Activated CD4-positive, alpha-beta T cell treated with anti-CD3 and anti-CD28 coated beads, Interleukin-2, amount 10 ng/mL, durations not matched to agents 7 days and 5 days (primary cell): ENCODE measurements at regions not wholly inside any gene's neighbourhood (a gene's known extent, or its start where the extent isn't known, plus 50 kb on each side); places are given as distances from the start of the nearest gene placed in this dataset.

Source experiments
- CTCF ChIA-PET: fragments of 350-600 bp; sonication (Branson Sonifier 250); formaldehyde crosslinking; loops from one replicate; lab custom pipeline; 2021; ENCODE audit warnings: antibody characterized with exemption; lab: Charles Lee
- POLR2A ChIA-PET: fragments of 350-600 bp; sonication (Branson Sonifier 250); formaldehyde crosslinking; loops from one replicate; lab custom pipeline; 2021; ENCODE audit warnings: antibody characterized with exemption; lab: Charles Lee
- DNase-seq: peaks from one replicate; pipeline ENCODE4 v3.0.0-alpha.2; 2020
- H3K27ac Mint-ChIP-seq: one replicate; pipeline ENCODE4 v1.8.0; 2021; ENCODE audit warnings: mild to moderate bottlenecking, moderate library complexity, mixed read lengths
- H3K27me3 Mint-ChIP-seq: one replicate; pipeline ENCODE4 v1.8.0; 2021; ENCODE audit warnings: mixed read lengths
- H3K36me3 Mint-ChIP-seq: one replicate; pipeline ENCODE4 v1.8.0; 2021; ENCODE audit warnings: low read depth, mixed read lengths
- H3K4me1 Mint-ChIP-seq: one replicate; pipeline ENCODE4 v1.8.0; 2021; ENCODE audit warnings: mixed read lengths
- H3K4me3 Mint-ChIP-seq: one replicate; pipeline ENCODE4 v1.8.0; 2021; ENCODE audit warnings: mild to moderate bottlenecking, moderate library complexity, mixed read lengths
- H3K9me3 Mint-ChIP-seq: one replicate; pipeline ENCODE4 v1.8.0; 2021; ENCODE audit warnings: mixed read lengths

DNA sequence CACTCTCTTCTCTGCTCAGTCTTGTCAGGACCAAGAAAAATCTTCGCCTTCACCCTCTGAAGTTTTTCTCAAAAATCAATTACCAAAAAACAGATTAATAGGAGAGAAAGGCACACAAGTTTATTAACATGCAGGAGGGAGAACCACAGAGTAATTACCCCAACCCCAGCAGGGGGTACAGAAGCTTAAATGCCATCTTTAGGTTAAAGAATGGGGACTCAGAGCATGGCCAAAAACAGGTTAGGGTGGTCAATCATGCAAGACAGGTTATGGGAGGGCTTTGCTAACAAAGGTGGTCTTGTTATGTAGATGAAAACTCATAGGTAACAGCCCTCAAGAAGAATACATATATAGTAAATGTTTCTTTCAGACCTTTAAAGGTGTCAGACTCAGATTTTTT, 100.5 kb upstream of the BTN3A2 start:
- Mint-ChIP-seq H3K36me3 (peaks cover 4% of the 10 kb centered on the region), H3K4me1 (peaks cover 15% of the 10 kb centered on the region), H3K27me3 (no peaks in the 10 kb centered on the region), H3K27ac (no peak overlapping the region), H3K4me3 (no peak overlapping the region), H3K9me3 (no peaks in the 10 kb centered on the region)
- DNase-seq = no peak
- CTCF ChIA-PET = interaction anchor here (0.6 to 1.0 kb wide), 2 partner anchors 14 to 337 kb away, joined by 3 read pairs; a partner anchor contains a TSS
- POLR2A ChIA-PET = no interaction called here

- POLR2A ChIA-PET = interaction anchor here (0.5 to 0.6 kb wide), 3 partner anchors 32 to 872 kb away, joined by 4 read pairs; a partner anchor contains a TSS
- Mint-ChIP-seq H3K27ac (no peak overlapping the region), H3K9me3 (no peaks in the 10 kb centered on the region), H3K27me3 (no peaks in the 10 kb centered on the region), H3K4me1 (peaks cover 27% of the 10 kb centered on the region), H3K4me3 (no peak overlapping the region), H3K36me3 (no peaks in the 10 kb centered on the region)
- no peak for DNase-seq
- CTCF ChIA-PET = interaction anchor here (2.2 kb wide), 2 partner anchors 10 to 17 kb away, joined by 10 to 21 read pairs; a partner anchor contains a TSS
Observed at GRCh38 chr6:26267083-26267589, 97.9 kb upstream of the BTN3A2 start.

- DNase-seq = no peak
- CTCF ChIA-PET = interaction anchor here (0.8 to 4.1 kb wide), 5 partner anchors 10 to 18 kb away, joined by 3 to 25 read pairs (median 10); a partner anchor contains a TSS
Observed at GRCh38 chr6:26268659-26269402, 96.2 kb upstream of the BTN3A2 start.

GRCh38 chr6:26269531-26270485, 95.2 kb upstream of the BTN3A2 start:
- Mint-ChIP-seq H3K36me3 (no peaks in the 10 kb centered on the region), H3K4me1 (peaks cover 28% of the 10 kb centered on the region), H3K4me3 (no peak overlapping the region), H3K27ac (no peak overlapping the region), H3K27me3 (no peaks in the 10 kb centered on the region), H3K9me3 (no peaks in the 10 kb centered on the region)
- no peak for DNase-seq
- ChIA-PET CTCF (interaction anchor here (0.8 to 4.1 kb wide), 7 partner anchors 9 to 54 kb away, joined by 3 to 25 read pairs (median 10); a partner anchor contains a TSS), POLR2A (interaction anchor here (0.6 to 5.8 kb wide), 19 partner anchors 8 to 877 kb away, joined by 3 to 65 read pairs (median 7); a partner anchor contains a TSS)

More at GRCh38 chr6:26268659-26269402, 96.2 kb upstream of the BTN3A2 start:
- Mint-ChIP-seq H3K27ac (no peak overlapping the region), H3K9me3 (no peaks in the 10 kb centered on the region), H3K4me1 (peaks cover 27% of the 10 kb centered on the region), H3K4me3 (no peak overlapping the region), H3K36me3 (no peaks in the 10 kb centered on the region), H3K27me3 (no peaks in the 10 kb centered on the region)
- POLR2A ChIA-PET = interaction anchor here (0.8 to 5.8 kb wide), 5 partner anchors 12 to 53 kb away, joined by 3 to 65 read pairs (median 10); a partner anchor contains a TSS

GRCh38 chr6:26270486-26270861, 94.5 kb upstream of the BTN3A2 start:
- CTCF ChIA-PET = interaction anchor here (0.5 to 4.1 kb wide), 8 partner anchors 10 to 1430 kb away, joined by 3 to 25 read pairs (median 7); a partner anchor contains a TSS
- no peak overlapping the region for H3K27ac Mint-ChIP-seq
- POLR2A ChIA-PET = interaction anchor here (0.6 to 5.8 kb wide), 21 partner anchors 9 to 877 kb away, joined by 3 to 65 read pairs (median 6); a partner anchor contains a TSS
- no peak overlapping the region for H3K4me3 Mint-ChIP-seq
- H3K9me3 Mint-ChIP-seq = no peaks in the 10 kb centered on the region
- no peaks in the 10 kb centered on the region for H3K27me3 Mint-ChIP-seq
- peaks cover 30% of the 10 kb centered on the region for H3K4me1 Mint-ChIP-seq
- H3K36me3 Mint-ChIP-seq = no peaks in the 10 kb centered on the region
- DNase-seq = peak; percentile 36

DNA sequence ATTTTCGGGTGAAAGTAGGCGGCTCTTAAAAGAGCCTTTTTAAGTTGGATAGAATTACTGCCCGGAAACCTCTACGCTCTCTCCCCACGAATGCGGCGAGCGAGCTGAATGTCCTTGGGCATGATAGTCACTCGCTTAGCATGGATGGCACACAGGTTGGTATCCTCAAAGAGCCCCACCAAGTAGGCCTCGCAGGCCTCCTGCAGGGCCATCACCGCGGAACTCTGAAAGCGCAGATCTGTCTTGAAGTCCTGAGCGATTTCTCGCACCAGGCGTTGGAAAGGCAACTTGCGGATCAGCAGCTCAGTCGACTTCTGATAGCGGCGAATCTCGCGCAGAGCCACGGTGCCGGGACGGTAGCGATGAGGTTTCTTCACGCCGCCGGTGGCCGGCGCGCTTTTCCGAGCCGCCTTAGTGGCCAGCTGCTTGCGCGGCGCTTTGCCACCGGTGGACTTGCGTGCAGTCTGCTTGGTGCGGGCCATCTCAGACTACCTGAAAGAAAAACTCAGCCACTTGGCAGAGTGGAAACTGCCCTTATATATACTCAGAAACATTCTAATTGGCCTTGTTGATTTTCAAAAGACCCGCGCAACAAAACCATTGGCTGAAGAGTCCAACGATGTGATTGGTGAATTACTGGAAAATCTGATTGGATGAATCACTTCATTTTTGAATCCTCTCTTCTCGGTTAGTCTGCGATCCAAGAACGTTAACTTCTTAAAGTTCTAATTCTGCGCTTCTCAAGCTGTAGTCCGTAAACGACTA, 93.9 kb upstream of the BTN3A2 start:
- Mint-ChIP-seq H3K36me3 (no peaks in the 10 kb centered on the region), H3K27ac (no peak overlapping the region), H3K27me3 (no peaks in the 10 kb centered on the region), H3K9me3 (no peaks in the 10 kb centered on the region), H3K4me1 (peaks cover 32% of the 10 kb centered on the region), H3K4me3 (no peak overlapping the region)
- ChIA-PET CTCF (interaction anchor here (0.5 to 5.6 kb wide), 9 partner anchors 11 to 1430 kb away, joined by 3 to 42 read pairs (median 10); a partner anchor contains a TSS), POLR2A (interaction anchor here (0.6 to 5.8 kb wide), 20 partner anchors 9 to 876 kb away, joined by 3 to 65 read pairs (median 6); a partner anchor contains a TSS)
- peak; percentile 91 for DNase-seq

- CTCF ChIA-PET = interaction anchor here (0.5 to 5.6 kb wide), 8 partner anchors 11 to 1543 kb away, joined by 3 to 42 read pairs (median 7); a partner anchor contains a TSS
- Mint-ChIP-seq H3K27me3 (no peaks in the 10 kb centered on the region), H3K4me3 (no peak overlapping the region), H3K27ac (no peak overlapping the region), H3K9me3 (no peaks in the 10 kb centered on the region), H3K36me3 (no peaks in the 10 kb centered on the region), H3K4me1 (peaks cover 37% of the 10 kb centered on the region)
- POLR2A ChIA-PET = interaction anchor here (1.2 to 5.8 kb wide), 12 partner anchors 13 to 862 kb away, joined by 4 to 65 read pairs (median 14); a partner anchor contains a TSS
- no peak for DNase-seq
Observed at GRCh38 chr6:26271668-26272024, 93.4 kb upstream of the BTN3A2 start.

DNA sequence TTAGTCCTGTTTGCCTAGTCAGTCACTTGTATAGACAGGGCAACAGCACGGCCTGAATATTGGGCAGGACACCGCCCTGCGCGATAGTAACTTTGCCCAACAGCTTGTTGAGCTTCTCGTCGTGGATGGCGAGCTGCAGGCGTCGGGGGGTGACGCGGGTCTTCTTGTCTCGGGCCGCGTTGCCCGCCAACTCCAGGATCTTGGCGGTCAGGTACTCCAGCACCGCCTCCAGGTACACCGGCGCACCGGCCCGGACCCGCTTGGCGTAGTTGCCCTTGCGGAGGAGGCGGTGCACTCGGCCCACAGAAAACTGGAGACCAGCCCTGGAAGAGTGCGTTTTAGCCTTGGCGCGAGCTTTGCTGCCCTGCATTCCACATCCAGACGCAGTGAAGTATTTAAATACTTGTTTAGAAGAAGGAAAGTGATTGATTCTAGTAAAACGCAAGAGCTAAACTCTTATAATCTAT, 92.8 kb upstream of the BTN3A2 start:
- peak; percentile 61 for DNase-seq
- no peaks in the 10 kb centered on the region for H3K27me3 Mint-ChIP-seq
- H3K4me3 Mint-ChIP-seq = no peak overlapping the region
- no peaks in the 10 kb centered on the region for H3K9me3 Mint-ChIP-seq
- no peak overlapping the region for H3K27ac Mint-ChIP-seq
- ChIA-PET POLR2A (interaction anchor here (0.6 to 5.8 kb wide), 23 partner anchors 10 to 1621 kb away, joined by 3 to 65 read pairs (median 8); a partner anchor contains a TSS), CTCF (interaction anchor here (0.5 to 5.6 kb wide), 13 partner anchors 12 to 1542 kb away, joined by 3 to 42 read pairs (median 3); a partner anchor contains a TSS)
- peaks cover 39% of the 10 kb centered on the region for H3K4me1 Mint-ChIP-seq
- H3K36me3 Mint-ChIP-seq = no peaks in the 10 kb centered on the region

GRCh38 chr6:26273673-26274588, 91.1 kb upstream of the BTN3A2 start:
- CTCF ChIA-PET = interaction anchor here (0.6 to 5.6 kb wide), 5 partner anchors 8 to 246 kb away, joined by 3 to 42 read pairs (median 4); a partner anchor contains a TSS
- Mint-ChIP-seq H3K36me3 (peaks cover 2% of the 10 kb centered on the region), H3K27ac (no peak overlapping the region), H3K27me3 (no peaks in the 10 kb centered on the region), H3K4me3 (no peak overlapping the region), H3K9me3 (peaks cover 2% of the 10 kb centered on the region), H3K4me1 (peaks cover 34% of the 10 kb centered on the region)
- peak; percentile 60 for DNase-seq
- POLR2A ChIA-PET = interaction anchor here (0.6 to 5.8 kb wide), 17 partner anchors 11 to 1619 kb away, joined by 3 to 65 read pairs (median 7); a partner anchor contains a TSS

- H3K9me3 Mint-ChIP-seq = peaks cover 2% of the 10 kb centered on the region
- no peak for DNase-seq
- no peak overlapping the region for H3K27ac Mint-ChIP-seq
- no peak overlapping the region for H3K4me3 Mint-ChIP-seq
- peaks cover 4% of the 10 kb centered on the region for H3K36me3 Mint-ChIP-seq
- H3K27me3 Mint-ChIP-seq = no peaks in the 10 kb centered on the region
- CTCF ChIA-PET = interaction anchor here (0.9 to 5.6 kb wide), 4 partner anchors 9 to 25 kb away, joined by 3 to 42 read pairs (median 4); a partner anchor contains a TSS
- POLR2A ChIA-PET = interaction anchor here (3.5 kb wide), 1 partner anchor 9 kb away, joined by 56 read pairs; a partner anchor contains a TSS
- H3K4me1 Mint-ChIP-seq = peaks cover 21% of the 10 kb centered on the region
Observed at GRCh38 chr6:26275663-26276062, 89.3 kb upstream of the BTN3A2 start.
